ENCODE measurements at regions not wholly inside any gene's neighbourhood (a gene's known extent, or its start where the extent isn't known, plus 50 kb on each side); places are given as distances from the start of the nearest gene placed in this dataset.
"Not testable (repeated sequence)": the region's sequence is repeated elsewhere in the genome, so short reads cannot be mapped to it uniquely, and the experiment has no call there.

DNA sequence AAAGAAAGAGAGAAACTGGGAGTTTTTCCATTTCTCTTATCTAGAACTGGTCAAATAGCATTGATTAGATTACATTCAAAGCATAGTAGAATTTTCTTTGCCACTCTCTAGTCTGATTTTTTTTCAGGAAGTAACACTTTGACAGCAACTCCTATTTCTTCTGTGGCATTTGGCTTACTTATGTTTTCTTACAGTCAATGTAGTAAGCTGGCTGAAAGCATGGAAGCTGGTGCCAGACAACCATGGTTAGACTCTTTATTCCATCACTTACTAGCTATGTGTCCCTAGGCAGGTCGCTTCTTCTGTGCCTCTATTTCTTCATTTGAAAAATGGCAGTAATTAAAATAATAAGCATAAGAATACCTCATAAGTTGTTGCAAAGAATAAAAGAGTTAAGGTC is 54.2 kb upstream of the OPRM1 start:
- no peak for DNase-seq

DNA sequence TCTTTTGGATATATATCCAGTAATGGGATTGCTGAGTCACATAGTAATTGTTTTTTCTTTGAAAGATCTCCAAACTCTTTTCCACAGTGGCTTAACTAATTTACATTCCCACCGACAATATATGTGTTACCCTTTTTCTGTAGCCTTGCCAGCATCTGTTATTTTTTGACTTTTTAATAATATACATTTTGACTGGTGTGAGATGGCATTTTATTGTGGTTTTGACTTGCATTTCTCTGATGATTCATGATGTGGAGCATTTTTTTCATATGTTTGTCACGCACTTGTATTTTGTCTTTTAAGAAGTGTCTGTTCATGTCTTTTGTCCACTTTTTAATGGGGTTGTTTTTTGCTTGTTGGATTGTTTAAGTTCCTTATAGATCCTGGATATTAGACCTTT is 58.9 kb upstream of the OPRM1 start:
- no peak for DNase-seq

DNA sequence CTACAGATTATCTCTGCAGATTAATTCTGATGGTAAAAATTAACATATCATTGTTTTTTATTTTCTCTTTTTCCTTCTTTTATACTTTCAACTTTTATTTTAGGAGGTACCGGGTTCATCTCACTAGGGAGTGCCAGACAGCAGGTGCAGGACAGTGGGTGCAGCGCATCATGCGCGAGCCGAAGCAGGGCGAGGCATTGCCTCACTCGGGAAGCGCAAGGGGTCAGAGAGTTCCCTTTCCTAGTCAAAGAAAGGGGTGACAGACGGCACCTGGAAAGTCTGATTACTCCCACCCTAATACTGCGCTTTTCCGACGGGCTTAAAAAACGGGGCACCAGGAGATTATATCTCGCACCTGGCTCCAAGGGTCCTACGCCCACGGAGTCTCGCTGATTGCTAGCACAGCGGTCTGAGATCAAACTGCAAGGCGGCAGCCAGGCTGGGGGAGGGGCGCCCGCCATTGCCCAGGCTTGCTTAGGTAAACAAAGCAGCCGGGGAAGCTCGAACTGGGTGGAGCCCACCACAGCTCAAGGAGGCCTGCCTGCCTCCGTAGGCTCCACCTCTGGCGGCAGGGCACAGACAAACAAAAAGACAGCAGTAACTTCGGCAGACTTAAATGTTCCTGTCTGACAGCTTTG is 60.0 kb upstream of the OPRM1 start:
- DNase-seq: not testable (repeated sequence)

DNA sequence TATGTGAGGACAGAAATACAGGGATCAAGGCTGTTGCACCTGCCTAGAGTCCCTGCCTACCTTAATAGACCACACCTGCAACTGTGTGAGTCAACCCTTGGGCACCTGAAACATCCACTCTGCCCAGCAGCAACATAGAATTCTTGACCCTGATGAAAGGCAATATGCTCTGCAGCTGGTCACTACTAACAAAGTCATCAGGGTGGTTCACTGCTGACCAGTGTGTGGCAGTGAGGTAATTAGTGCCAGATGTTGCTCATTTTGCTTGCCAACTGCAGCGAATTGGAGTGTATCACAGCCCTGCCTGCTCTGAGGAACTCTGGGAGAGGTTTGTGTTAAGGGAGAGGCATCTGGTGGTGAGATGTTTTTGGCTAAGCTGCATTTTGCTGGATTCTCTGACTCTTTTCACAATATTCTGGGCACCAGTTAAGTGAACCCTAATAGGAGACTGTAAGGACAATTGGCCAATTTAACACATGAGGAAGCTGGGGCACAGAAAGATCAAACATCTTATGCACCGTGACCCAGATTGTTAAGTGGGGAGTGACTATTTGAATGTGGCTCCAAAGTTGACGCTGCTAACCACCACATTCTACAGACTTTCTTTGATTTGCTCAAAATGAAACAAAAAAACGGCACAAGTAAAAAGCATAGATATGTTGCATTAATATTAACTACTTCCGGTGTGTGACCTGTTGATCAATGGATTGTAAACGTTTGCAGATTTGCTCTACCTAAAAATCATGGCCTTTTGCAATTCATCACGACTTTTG is 61.9 kb upstream of the OPRM1 start:
- DNase-seq: no peak

DNA sequence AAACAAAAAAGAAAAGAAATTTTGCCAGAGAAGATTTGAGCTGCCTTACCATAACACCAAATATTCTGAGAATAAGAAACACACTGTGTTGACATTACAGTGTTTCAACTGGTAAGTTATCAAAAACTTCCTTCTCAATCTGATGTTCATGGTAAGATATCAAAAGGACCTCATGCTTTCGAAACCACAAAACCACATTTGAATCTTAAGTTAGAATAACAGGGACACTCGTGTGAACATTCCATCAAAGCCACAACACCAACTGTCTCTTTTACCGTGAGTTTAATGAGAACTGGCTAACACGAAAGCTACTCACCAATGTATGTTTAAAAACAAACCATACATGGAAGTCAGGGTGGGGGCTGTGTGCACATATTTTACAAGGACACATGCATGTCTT is 73.0 kb upstream of the OPRM1 start:
- DNase-seq: no peak

DNA sequence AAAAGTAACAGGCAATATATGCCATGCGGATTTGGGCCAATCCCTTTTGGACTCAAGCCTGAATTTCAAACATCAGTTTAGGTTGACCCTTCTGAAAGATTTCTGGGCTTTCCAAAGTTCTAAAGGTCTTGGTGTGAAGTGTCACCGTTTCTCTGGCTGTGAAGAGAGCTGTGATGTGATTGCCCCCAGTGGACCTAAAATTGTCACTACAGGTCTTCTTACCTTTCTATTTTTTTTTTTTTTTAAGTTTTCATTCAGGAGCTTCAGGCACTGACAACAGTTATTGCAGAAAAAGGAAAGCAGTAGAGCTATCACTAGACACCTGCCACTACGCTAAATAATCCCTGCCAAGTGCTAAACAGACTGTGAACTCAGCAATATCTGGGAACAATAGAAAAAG is 75.7 kb upstream of the OPRM1 start:
- DNase-seq: no peak

DNA sequence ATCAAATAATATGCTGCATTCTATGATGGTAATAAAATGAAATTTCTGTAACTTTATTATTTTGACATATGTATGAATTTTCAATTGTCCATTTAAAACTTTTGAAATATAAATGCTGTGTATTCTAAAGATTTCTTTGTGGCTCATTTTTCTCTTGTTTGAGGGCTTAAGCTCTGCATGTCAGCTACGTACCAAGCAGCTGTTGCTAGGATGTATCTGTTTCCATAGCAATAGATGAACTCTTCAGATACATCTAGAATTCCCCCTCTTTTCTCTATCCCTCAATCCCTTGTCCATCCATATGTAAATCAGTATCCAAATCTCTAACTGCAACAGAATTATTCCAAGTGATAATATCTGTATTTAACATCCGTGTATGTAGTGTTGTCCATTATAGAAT is 76.5 kb upstream of the OPRM1 start:
- no peak for DNase-seq

DNA sequence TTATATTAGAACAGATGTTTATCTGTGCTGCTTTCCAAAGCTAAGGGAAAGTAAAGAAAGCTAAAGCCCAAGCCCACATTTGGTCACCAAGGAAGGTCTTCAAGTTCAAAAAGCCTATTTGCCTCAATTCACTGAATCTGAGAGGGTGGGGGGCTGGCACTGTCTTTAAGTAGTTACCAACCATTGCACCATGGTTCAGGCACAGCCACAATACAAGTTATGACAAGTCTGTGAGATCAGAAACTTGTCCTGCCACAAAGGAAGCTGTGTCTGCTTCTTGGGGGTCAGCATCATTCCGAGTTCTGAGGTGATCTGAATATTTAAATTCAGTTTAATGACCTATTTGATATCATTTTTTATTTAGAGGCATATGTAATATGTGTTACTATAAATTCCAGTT is 78.3 kb upstream of the OPRM1 start:
- no peak for DNase-seq

DNA sequence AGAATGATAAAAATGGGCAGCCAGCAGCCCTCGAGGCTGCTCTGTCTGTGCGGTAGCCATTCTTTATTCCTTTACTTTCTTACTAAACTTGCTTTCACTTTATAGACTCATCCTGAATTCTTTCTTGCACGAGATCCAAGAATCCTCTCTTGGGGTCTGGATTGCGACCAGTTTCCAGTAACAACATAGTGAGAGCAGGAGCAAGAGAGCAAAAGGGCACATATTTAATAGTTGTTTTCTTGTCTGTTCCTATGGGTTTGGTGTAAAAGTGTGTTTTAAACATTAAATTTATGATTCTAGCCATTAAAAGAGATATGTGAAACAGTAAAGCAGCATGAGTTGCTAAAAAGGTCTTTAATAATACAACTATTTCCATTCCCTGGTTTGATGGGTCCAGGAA is 78.8 kb upstream of the OPRM1 start:
- DNase-seq: no peak

DNA sequence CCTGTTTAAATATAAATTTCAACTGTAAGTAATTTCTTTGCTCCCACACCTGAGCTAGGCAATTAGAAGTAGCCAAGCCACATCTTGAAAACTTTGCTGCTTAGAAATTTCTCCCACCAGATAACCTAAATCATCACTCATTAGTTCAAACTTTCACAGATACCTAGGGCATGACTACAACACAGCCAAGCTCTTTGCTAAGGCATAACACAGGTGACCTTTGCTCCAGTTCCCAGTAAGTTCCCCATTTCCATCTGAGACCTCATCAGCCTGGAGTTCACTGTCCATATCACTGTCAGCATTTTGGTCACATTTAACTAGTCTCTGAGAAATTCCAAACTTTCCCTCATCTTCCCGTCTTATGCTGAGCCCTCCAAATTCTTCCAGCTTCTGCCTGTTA is 79.8 kb upstream of the OPRM1 start:
- no peak for DNase-seq

DNA sequence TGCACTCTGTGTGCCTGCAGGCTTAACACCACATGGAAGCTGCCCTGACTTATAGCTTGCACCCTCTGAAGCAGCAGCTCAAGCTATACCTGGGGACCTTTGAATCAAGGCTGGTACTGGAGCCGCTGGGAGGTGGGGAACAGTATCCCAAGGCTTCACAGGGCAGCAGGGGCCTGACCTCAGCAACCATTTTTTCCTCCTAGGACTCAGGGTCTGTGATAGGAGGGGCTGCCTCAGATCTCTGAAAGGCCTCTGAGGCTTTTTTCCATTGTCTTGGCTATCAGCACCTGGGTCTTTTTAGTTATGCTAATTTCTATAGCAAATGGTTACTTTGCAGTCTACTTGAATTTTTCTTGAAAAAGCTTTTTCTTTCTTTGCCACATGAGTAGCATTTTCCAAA is 80.2 kb upstream of the OPRM1 start:
- DNase-seq: no peak

DNA sequence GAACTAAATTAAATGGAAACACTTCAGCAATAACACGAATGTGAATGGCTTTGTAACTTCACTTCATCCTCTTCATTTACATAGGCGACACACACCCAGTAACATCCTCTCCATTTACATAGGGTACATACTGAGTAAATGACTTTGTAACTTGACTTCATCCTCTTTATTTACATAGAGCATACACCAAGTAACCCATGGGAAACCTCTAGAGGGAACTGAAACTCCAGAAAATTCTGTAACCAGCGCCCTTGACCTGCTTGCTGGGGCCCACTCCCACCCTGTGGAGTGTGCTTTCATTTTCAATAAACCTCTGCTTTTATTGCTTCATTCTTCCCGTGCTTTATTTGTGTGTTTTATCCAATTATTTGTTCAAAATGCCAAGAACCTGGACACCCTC is 81.6 kb upstream of the OPRM1 start:
- DNase-seq: no peak

DNA sequence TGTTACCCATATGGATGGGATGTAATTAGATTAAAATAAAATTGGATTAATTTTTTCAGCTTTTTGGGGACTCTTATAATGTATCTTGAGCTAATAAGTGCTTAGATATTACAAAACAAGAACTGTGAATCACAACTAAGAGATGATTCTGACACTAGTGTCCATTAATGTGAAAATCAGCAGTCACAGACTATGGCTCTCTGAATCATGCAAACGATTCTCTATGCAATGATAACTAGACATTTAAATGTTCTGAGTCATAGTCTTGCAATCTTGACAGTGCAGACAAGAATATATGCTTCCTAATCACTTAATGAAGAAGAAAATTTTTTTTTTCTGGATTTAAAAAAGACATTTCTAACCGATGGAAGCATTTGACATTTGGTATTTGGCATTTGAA is 82.2 kb upstream of the OPRM1 start:
- no peak for DNase-seq

DNA sequence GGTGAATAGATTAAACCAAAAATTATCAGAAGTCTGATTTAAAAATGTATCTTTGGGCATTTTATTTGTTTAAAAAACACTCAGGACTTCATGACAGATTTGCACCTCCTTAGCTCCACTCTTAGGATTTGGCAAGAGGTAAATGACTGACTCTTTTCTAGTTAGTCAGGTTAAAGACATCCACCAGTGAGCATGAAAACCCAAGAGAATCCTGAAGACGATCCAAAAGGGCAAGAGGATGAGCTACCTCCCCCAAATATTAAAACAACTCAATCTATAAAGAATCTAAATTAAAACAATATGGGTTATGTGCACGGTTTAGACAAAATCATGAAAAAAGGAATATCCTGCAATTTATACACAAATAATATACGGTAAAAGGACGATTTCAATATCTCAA is 89.4 kb upstream of the OPRM1 start:
- DNase-seq: no peak

DNA sequence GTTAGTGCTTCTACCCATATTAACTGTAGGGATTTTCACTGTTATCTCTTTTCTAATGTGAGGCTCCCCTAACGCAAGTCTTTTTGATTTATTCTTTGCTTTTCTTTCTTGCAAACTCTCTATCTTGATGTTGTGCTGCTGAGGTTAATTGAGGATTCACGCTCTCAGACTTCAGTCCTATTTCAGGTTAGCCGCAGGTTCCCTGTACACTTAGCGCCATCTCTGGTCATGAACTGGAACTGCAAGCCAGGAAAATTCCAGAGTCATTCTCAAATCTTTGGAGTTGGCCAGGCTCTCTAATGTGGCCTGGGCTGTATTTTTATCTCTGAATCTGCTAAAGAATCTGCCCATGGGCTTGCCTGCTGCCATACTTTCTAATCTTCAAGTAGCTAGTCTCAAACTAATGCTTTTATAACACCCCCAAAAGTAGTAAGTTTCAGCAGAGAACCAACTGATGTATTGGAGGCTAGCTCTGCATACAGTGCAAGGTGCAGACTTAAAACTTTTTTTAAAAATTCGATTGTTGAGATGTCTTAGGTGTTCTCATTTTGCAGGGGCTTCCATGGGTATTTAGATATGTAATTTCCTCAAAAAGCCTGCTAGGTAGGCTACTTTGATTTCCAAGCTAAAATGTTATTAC is 91.1 kb upstream of the OPRM1 start:
- peak in 1 of 2 donors; percentile 1 for DNase-seq

DNA sequence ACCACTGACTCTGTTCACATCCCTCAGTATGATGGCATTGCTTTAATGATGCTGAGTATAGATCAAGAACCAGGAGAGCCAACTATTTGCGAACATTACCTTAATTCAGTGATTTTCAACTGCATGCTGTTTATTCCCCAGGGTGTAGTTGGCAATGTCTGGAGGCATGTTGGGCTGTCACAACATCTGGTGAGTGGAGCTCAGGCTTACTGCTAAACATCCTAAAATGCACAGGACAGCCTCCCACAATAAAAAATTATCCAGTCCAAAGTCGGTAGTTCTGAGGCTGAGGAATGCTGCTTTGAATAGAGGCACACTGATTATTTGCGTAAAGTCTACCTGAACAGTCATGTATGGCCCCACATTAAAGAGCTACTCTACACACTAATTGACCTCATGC is 94.8 kb upstream of the OPRM1 start:
- DNase-seq: no peak

DNA sequence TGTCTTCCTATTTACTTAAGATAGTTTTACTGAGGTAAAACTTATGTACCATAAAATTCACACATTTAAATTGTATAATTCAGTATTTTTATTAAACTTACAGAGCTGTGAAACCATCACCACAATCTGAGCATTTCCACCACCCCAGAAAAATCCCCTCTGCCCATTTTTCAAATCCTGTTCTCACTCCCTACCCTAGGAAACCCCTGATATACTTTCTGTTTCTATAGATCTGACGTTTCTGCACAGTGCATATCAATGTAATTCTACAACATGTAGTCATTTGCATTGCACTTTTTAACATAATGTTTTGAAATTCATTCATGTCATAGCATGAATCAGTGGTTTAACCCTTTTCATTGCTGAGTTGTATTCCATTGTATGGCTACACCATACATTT is 96.7 kb upstream of the OPRM1 start:
- no peak for DNase-seq

DNA sequence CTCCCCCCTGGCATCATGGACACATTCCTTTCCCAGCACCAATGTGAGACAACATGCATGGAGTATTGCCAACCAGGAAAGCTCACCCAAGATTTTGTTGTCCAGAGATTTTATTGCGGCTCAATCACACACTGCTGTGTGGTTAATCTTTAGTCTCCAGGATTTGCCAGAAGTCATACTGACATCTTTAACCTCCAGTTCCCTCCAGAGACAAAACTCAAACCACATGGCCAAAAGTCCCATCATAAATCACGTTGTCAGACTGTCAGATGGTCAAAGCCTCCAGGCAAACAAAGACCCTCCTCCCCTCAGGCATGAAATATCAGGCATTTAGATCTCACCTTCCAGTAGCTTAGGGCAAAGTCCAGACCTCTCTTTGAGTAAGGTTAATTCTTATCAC is 97.3 kb upstream of the OPRM1 start:
- DNase-seq: no peak

DNA sequence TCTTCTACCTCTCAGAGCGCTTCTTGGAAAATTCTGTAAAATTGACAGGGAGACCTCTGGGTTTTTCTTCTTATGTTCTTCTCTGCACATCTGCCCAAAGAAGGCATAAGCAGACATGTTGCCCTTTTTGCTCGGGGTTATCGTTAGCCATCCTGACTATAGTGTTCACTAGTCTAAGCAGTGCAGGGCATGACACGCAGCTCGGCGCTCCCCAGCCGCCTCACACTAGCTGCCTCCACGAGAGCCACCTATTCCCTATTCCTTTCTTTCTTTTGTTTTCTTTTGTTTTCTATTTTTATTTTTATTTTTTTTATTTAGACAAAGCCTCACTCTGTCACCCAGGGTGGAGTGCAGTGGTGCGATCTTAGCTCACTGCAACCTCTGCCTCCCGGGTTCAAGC is 100.2 kb upstream of the OPRM1 start:
- no peak for DNase-seq

DNA sequence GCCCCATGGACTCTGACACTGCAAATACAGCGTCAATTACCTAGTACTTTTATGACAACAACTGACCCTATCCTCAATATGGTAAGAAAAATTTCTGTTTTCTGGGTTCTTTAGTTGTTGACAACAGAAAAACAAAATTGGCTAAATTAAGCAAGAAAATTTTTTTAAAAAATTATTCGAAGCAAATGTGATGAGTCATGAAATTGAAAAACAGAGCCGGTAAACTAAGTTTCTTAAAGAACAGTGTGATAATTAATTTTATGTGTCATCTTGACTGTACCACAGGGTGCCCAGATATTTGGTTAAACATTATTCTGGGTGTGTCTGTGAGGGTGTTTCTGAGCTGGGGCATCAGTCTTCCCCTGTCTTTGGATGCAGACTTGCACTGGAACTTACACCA is 107.6 kb upstream of the OPRM1 start:
- DNase-seq: no peak

DNA sequence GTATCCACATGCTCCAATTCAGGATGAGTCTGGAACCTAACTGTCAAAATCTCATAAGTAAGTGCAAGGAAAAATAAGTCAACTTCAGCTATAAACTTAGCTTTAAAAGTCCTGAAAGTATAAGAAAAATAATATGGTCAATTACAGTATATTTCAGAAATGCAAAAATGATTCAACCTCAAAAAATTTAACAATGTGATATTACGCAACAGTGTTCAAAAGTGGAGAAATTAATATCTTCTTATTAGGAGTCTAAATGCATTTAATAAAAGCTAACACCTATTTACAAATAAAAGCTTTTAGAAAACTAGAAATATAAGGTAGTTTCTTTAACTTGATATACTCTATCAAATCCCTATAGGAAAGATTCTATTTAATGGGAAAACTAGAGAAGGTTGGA is 111.2 kb upstream of the OPRM1 start:
- DNase-seq: no peak

DNA sequence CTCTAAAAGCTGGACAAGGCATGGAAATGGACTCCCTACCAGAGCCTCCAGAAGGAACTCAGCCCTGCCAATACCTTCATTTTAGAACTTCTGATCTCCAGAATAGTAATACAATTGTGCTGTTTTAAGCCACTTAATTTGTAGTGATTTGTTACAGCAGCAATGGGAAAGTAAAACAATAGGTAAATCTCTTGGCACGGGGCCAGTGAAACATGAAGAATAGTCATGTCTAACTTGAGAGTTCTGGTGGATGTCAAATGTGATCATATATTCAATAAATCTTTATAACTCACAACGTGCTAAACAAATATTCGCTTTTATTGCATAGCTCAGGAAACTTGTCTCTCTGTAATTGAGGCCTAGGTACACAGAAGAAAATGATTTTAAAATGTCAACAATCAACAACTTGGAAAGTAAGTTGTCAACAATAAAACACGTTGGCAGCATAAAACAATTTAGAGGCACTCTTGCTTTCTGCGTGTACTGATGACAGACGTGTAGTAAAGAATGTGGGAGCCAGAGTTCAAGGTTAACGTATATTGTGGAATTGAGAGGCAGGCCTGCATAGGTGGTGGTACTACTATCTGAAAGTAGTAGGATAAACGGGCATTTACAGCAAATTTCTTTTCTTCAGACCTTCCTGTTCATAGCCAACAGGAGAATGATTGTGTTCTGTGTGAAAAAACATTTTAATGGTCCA is 140.5 kb upstream of the OPRM1 start:
- no peak for DNase-seq

DNA sequence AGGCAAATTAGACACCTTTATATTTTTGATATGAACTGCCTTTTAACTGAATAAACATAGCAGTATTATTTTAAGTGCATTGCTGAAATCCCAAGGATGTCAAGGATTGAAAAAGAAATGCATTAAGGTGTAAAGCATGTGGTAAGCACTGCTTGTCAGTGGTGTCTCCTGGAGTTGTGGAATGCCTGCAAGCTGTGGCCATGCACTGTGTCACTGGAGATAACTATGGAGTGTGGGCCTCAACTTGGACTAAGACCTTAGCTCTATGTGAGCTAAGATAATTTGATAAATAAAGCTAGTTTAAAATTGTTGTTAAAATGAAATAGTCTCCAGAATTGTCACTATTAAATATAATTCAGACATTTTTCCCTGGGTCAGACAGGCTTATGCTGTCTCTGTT is 156.6 kb upstream of the OPRM1 start:
- DNase-seq: no peak

DNA sequence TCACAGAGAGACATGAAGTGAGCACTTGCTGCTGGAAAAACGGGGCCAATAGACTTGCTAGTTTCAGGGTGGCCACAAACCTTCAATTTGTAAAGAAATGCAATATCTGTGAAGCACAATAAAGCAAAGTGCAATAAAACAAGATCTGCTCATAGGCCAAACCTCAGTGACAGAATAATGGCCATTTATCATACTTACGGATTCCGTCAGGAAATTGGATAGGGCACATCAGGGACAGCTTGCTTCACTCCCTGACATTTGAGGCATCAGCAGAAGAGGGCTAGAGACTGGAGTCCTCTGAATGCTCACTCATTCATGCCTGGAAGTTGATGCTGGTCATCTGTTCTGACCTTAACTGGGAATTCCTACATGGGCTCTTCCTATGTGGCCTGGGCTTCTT is 165.5 kb upstream of the OPRM1 start:
- no peak for DNase-seq

Measured in stimulated activated CD4-positive, alpha-beta T cell treated with anti-CD3 and anti-CD28 coated beads, Interleukin-2, amount 100 ng/mL, for 48 hours (primary cell).